HTR-8/SVneo (cell line): ENCODE measurements at regions not wholly inside any gene's neighbourhood (a gene's known extent, or its start where the extent isn't known, plus 50 kb on each side); places are given as distances from the start of the nearest gene placed in this dataset.
"Not testable (repeated sequence)": the region's sequence is repeated elsewhere in the genome, so short reads cannot be mapped to it uniquely, and the experiment has no call there.

Experiments used
- DNase-seq: peaks from one replicate; pipeline ENCODE4 v3.0.0; 2011; ENCODE audit warnings: low spot score, mixed read lengths; ENCODE audit not compliant: insufficient read length
- FAIRE-seq: peaks from 2 replicates; lab custom pipeline; 2011; peaks lifted over from hg19 to GRCh38; lab: Jason Lieb, UNC

DNA sequence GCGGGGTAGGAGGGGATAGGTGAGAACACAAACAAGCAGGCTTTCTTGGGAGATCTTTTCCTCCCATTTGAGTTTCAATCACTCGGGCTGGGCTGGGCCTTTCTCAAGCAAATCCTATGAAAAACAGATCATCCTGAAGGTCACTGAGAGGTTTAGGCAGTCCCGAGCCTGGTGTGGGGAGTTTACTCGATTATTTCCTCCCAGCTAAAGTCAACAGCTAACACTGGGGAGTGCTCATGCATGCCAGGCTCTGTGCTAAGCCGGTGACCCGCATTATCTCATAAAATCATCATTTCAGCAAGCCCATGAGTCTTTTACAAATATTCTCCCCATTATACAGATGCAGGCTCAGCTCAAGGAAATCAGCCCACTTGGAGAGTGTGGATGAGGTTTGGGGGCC, 85.0 kb upstream of the PAX2 start:
- no peak for DNase-seq
- no peak for FAIRE-seq

DNA sequence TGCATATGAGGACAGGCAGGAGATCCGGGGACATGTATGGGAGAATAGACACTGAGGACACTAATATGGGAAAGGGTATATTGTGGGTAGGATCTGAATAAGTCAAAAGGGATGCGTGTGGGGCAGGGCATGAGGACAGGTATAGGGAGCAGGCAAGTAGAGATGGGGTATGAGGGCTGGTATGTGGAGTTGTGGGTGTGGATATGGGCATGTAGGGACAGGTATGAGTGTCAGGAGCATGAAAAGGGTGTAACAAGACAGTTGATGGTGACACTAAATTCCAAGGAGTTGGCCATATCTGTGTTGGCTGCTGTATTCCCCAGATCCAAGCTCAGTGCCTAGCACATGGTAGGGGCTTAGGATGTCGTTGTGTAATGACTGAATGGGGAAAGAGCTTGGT, 84.4 kb upstream of the PAX2 start:
- no peak for DNase-seq
- FAIRE-seq = no peak

DNA sequence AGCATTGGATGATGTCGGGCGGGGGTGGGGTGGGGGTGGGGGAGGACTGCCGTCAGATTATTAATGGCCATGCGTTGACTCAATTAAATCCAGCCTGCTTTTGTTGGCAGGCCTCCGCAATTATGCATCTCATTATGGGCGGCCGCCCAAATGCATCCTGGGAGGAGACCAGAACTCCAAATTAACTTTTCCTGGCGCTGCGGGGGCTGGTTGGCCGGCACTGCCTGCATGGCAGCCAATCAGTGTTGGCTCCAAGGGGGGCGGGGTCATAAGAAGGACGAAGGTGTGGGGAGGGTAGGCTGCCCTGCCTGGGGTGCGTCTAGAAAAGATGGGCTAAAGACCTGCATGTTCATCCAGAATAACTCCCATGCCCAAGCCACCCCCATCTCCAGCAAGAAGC, 83.9 kb upstream of the PAX2 start:
- FAIRE-seq = no peak
- no peak for DNase-seq

DNA sequence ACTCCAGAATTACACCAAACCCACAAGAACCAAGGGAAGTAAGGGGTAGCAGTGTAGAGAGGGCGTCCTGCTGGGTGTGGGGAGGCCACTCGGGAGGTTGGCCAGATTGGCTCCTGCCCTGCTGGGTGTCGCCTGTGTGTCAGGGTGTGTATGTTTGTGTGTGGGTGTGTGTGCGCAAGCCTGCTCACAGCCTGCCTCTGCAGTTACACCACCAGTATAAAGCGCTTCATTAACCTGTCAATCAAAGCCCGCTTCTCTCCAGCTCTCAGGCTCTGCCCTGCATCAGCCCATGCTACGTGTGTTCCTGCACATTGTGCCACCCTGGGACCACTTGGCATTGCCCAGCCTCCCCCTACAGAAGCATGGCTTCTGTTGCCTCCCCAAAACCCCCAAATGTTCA, 83.3 kb upstream of the PAX2 start:
- no peak for FAIRE-seq
- DNase-seq = no peak

DNA sequence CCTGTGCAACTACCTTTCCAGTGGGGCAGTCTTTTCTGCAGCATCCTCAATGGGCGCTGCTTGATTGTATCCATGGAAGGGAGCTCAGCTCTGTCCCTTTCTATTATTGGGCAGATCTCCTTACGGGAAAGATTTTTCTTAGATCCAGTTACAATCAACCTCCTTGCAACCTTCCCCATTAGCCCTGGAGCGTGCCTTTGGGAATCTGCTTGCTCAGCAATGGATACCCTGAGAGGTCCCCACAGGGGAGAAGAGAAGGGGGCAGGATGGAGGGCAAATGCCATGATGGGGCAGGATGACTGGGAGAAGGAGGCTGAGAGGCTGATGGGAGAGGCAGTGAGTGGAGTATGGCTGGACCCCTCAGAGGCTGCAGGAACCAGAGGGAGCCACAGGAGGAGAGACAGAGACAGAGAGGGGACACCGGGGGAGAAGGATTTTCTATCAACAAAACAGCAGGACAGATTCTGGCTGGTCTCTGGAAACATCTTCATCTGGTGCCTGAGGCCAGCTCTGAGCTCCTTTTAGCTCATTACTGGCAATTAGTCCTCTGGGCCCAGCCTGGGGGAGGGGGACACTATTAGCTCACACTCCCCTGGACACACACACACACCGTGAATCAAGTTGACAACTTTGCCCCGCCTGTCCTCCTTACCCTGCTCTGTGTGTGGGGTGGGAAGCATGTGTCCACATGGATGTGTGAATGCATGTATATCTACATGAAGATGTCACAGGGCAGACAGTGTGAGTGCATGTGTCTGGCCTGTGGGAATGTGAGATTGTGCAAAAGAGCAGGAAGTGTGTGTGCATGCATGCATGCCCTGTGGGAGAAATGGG, 80.8 kb upstream of the PAX2 start:
- FAIRE-seq = no peak

DNA sequence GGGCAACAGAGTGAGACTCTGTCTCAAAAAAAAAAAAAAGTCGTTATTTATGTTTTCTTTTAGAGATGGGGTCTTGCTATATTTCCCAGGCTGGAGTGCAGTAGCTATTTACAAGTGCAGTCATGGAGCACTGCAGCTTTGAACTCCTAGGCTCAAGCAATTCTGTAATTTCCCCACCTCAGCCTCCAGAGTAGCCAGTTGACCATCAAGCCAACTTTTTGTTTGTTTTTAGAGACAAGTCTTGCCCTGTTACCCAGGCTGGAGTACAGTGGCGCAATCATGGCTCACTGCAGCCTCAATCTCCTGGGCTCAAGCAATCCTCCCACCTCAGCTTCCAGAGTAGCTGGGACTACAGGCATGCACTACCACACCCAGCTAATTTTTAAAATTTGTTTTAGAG, 78.7 kb upstream of the PAX2 start:
- FAIRE-seq, DNase-seq: not testable (repeated sequence)

More for the DNA sequence above, 80.8 kb upstream of the PAX2 start:
- no peak for DNase-seq

DNA sequence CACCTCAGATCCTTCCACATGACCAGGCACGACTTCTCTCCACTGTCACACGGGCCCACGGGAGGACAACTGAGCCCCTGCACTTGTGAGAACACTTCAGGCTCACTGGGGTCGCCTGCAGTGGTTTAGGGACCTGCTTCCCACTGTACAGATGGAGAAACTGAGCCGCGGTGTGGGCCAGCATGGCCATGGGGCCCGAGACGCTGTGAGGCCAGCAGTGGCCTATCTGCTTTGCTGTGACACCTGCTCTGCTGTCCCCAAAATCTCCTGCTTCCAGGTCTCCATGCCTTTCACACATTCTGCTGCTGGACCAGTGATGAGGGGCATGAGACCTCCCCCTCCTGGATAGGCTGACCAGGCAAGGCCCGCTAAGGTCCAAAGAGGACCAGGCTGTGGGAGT, 75.8 kb upstream of the PAX2 start:
- DNase-seq = no peak
- no peak for FAIRE-seq

DNA sequence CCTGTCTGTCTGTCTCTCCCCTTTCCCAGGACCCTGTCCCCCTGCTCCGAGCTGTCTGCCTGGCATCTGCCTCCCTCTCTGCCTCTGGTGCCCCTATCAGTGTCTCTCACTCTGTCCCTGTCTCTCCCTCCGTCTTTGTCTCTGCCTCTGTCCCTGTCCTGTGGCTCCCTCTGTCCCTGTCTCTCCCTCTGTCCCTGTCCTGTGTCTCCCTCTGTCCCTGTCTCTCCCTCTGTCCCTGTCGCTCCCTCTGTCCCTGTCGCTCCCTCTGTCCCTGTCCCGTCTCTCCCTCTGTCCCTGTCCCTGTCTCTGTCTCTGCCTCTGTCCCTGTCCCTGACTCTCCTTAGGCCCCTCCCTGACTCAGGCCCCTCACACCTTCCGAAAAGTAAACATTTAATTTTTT, 75.0 kb upstream of the PAX2 start:
- DNase-seq (no peak), FAIRE-seq (no peak)

DNA sequence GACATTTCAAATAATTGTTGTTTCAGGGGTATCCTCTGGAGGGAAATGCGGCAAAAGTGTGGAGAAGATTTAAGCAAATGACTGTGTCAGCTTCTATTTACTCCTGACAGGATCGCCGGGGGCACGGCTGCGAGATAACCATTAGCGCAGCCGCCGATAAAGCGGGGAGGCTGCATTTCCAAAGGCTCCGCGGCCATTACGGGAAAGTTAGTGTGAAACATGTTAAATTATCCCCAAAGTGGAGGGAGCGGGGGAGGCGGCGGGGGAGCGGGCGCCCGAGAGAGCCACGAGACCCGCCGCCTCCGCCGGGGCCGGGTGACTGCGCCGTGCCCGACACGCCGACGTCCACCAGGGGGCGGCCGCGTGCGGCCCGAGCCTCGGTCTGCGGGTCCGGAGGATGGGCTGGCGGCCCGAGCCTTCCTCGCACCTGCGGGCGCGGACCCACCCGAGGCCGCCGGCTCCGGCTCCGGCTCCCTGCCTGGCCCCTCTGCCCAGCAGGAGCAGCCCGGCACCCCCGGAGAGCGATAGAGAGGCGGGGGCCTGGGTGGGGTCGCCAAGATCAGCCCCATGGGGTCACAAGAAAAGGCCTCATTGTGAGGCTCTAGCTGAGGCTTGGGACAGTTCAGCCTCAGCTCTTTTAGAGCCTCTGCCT, 74.4 kb upstream of the PAX2 start:
- DNase-seq (no peak), FAIRE-seq (no peak)

DNA sequence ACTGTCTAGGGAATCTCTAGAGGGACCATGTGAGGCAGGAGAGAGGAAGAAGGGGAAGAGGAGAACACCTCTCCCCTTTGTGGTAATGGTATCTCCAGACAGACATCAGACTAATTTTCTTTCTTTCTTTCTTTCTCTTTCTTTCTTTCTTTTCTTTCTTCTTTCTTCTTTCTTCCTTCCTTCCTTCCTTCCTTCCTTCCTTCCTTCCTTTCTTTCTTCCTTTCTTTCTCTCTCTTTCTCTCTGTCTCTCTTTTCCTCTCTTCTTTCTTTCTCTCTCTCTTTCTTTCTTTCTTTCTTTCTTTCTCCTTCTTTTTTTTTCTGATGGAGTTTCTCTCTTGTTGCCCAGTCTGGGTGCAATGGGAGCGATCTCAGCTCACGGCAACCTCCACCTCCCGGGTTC, 73.2 kb upstream of the PAX2 start:
- no peak for FAIRE-seq

DNA sequence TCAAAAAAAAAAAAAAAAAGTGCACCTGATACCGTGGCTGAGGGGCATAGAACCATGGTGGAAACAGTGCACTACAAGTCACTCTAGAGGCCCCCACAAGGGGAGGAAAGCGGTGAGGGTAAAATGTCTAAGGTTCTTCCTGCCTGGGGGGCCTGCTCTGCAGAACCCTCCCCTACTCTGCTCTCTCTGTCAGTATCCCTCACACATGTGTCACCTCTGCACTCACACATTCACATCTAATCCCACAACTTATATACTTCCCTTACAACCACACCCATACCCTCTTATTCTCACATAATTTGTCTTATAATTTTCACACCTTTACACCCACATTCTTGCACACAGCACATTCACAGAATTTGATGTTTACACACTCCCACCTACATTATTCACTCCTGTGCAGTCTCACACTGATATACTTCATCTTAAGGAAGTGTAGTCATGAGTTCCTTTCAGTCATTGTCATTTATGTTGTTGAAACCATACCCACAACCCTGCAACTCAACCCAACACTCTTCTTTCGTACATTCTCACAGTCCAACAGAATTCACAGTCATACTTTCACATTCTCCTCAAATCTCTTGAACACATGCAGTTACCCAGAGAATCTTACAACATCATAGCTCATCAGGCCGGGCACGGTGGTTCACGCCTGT, 68.0 kb upstream of the PAX2 start:
- no peak for FAIRE-seq

More for the DNA sequence above, 73.2 kb upstream of the PAX2 start:
- DNase-seq = no peak

DNA sequence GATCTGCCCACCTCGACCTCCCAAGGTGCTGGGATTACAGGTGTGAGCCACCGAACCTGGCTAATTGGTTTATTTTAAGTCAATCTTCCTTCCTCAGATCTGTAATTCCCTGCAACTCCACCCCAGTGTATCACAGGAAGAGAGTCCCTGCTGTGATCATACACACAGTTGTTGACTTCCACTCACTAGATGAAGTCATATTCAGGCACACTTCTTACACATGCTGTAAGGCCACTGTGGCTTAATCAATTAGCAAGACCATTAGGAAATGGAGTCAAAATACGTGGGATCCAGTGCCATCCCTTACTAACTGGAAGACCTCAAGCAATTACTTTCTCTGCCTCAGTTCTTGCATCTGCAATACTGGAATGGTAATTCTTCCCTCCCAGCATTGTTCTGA, 66.1 kb upstream of the PAX2 start:
- FAIRE-seq = no peak
- no peak for DNase-seq

More for the DNA sequence above, 68.0 kb upstream of the PAX2 start:
- DNase-seq = no peak

DNA sequence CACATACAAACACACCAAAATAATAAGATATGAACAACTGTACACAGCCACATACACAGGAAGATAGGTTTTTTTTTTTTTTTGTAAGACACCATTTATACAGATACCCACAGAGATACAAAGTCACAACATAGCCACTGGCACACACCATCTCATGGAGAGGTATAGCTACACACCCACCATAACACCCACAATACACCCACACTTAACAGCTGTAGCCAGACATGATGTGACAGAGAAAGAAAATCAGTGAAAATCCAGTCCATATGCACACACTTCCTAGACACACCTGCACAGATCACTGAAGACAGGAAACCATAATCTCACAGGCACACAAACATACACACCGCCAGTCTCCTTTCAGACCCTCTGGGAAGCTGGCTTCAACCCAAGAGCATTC, 62.4 kb upstream of the PAX2 start:
- no peak for DNase-seq

DNA sequence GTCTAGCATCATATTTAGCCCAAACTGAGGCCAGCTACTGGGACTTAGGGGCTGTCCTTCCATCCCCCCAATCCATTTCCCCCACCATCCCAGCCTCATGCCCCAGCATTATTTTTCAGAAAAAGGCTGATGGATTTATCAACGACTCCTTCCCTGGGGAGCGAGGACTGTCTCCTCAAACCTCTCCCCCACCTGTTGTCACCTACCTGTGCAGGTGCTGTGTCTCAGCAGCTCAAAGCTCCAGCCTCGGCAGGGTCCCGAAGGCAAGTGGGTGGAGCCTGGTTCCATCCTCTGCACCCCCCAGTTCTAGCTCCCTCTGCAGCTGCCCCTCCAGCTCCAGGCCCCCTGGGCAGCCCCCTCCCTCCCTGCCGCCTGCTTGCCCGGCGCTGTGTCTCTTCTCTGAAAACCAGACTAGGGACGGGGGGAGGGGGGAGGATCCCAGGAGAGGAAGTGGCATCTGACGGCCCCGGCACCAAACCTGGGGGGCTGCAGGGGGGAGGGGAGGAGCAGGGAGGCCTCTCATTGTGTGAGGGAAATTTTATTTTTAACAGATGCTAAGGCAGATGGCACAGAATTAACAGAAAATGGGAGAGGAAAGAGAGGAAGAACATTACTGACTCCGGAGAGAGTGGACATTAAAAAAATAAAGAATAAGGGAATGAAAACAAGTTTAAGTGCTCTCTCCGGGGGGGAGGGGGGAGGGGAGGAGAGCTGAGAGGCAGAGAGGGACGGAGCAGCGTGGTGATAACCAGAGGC, 61.7 kb upstream of the PAX2 start:
- FAIRE-seq (no peak), DNase-seq (no peak)

More for the DNA sequence above, 62.4 kb upstream of the PAX2 start:
- no peak for FAIRE-seq

DNA sequence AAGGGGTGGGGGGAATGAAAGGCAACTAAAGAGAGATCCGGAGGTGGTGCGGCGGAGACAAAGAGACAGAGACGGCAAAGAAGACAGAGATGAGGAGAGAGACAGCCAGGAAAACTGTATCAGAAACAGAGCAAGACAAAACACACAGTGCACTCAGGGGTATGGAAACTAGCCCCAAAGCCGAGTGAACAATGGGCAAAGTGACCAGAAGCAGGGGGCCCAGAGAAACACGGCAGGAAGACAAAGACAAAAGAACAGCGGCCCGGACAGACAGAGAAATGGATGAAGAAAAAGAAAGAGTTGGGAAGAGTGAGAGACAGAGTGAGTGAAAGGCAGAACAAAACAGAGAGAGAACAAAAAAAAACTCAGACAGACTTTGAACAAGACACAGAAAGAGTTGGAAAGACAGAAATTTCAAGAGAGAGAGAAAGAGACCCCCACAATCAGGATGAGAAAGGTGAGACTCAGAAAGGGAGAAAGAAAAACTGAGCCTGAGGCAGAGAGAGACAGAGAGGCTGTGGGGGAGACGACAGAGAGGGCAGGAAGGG, 60.6 kb upstream of the PAX2 start:
- no peak for FAIRE-seq

DNA sequence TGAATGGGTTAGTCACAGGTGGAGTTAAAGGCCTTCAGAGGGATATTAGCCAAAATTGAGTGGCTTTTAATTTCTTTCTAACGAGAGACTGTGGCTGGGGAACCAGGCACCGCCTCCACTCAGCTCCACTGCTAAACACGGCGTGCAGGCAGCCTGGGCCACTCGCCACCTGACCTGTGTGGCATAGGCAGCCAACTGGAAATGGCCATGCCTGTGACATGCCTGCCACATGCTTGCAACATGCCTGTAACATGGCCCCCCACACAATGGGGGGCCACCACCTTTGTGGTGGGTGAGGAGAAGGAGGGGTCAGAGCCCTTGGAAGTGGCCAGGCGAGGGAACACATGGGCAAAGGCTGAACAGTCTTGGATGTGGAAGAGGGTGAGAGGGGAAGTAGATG, 60.1 kb upstream of the PAX2 start:
- FAIRE-seq (no peak), DNase-seq (no peak)

More for the DNA sequence above, 60.6 kb upstream of the PAX2 start:
- no peak for DNase-seq

DNA sequence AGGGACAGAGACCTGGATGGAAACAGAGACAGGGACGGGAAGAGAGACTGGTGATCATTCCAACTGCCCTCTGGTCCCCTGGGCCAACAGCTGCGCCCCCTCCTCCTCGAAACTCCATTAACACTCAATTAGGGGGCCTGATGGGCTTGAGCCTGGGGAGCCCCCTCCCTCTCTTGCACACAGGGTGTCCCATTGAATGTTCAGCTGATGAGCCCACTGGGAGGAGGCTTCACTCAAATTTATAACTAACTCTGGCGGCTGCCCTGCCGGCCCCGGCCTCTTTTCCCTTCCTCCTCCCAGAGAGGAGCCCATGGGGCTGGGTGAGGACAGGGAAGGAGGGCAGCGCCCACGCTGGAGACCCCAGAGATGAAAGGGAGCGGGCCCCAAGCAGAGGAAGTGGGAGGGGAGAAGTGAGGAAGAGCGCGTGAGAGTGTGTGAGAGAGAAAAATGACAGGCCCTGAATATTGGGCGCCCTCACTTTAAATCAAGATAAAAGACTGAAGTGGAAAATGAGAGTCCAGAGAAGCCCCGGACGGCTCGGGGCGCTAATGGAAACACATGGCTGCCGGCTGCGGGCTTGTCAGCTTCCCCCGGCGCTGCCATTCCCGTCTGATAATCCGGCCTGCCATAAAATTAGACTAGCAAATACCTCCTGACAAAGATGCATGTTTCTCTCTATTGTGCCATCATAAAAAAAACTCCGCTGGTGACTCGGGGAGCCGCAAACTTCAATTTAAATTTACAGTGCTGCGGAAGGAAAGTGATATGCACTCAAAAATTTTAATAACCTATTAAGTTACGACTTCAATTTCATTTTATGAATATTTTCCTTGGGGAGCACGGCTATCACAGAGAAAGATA, 58.0 kb upstream of the PAX2 start:
- FAIRE-seq = no peak

DNA sequence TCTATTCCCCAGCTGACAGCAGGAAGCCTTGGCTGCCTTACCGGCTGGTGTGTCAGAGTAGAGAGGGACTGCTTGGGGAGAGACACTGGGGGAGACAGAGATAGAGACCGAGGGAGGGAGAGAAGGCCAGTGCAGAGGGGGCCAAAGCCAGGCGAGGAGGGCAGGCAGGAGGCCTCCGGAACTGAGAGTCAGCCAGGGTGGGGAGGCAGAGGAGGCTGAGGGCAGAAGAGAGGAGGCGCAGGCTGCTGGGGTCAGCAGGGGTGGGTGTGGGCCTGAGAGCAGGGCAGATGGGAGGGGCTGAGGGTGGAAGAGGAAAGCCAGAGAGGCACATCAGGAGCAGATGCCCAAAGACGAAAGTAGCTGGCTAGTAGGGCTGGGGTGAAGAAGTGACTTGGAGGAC, 57.2 kb upstream of the PAX2 start:
- DNase-seq = no peak
- FAIRE-seq = no peak

More for the DNA sequence above, 58.0 kb upstream of the PAX2 start:
- DNase-seq = no peak

DNA sequence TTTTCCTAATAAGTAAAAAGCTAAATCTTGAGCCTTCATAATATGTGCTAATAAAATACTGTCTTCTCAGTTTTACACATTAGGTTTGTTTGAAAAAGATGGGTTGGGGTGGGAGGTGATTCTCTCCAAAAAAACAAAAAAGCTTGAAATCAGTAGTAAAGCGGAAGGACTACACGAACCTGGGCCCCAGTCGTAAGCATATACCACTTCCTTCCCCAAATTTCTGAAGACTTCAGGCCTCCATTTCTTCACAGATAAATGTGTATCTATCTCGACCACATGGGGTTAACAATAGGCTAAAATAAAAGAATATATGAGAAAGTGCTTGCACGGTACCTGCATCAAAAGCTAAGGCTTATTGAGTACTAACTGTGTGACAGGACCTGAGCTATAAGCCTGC, 51.6 kb upstream of the PAX2 start:
- no peak for DNase-seq
- FAIRE-seq = no peak
